AG10803 (cell line): ENCODE measurements at regions not wholly inside any gene's neighbourhood (a gene's known extent, or its start where the extent isn't known, plus 50 kb on each side); places are given as distances from the start of the nearest gene placed in this dataset.

Experiments used
- DNase-seq: peaks from one replicate; pipeline ENCODE4 v3.0.0; 2010; ENCODE audit warnings: low read depth
- H3K4me3 ChIP-seq: 2 replicates; pipeline ENCODE4 v1.5.1; 2011; ENCODE audit warnings: mild to moderate bottlenecking, low read length, control low read depth
- TF ChIP-seq, protein P1 (sequence below): conservative IDR thresholded peaks from 2 replicates; pipeline ENCODE4 v1.5.1; 2011; ENCODE audit warnings: mild to moderate bottlenecking, low read length, control low read depth, inconsistent platforms

DNA sequence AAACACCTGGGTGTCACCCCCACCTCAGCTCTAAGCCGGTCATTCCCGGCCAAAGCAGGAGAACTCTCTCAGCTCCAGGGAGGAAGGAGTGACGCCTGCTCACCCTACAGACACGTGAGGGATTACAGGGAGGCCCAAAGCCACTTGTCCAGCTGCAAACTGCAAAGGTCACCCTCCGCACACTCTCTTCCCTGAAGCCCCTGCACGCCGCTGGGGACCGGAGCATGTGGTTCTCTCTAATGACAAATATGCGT, 108.0 kb upstream of the ID2 start:
- TF ChIP-seq, protein P1, sequence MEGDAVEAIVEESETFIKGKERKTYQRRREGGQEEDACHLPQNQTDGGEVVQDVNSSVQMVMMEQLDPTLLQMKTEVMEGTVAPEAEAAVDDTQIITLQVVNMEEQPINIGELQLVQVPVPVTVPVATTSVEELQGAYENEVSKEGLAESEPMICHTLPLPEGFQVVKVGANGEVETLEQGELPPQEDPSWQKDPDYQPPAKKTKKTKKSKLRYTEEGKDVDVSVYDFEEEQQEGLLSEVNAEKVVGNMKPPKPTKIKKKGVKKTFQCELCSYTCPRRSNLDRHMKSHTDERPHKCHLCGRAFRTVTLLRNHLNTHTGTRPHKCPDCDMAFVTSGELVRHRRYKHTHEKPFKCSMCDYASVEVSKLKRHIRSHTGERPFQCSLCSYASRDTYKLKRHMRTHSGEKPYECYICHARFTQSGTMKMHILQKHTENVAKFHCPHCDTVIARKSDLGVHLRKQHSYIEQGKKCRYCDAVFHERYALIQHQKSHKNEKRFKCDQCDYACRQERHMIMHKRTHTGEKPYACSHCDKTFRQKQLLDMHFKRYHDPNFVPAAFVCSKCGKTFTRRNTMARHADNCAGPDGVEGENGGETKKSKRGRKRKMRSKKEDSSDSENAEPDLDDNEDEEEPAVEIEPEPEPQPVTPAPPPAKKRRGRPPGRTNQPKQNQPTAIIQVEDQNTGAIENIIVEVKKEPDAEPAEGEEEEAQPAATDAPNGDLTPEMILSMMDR: no peak
- no peak for DNase-seq
- H3K4me3 ChIP-seq: no peak overlapping the region

DNA sequence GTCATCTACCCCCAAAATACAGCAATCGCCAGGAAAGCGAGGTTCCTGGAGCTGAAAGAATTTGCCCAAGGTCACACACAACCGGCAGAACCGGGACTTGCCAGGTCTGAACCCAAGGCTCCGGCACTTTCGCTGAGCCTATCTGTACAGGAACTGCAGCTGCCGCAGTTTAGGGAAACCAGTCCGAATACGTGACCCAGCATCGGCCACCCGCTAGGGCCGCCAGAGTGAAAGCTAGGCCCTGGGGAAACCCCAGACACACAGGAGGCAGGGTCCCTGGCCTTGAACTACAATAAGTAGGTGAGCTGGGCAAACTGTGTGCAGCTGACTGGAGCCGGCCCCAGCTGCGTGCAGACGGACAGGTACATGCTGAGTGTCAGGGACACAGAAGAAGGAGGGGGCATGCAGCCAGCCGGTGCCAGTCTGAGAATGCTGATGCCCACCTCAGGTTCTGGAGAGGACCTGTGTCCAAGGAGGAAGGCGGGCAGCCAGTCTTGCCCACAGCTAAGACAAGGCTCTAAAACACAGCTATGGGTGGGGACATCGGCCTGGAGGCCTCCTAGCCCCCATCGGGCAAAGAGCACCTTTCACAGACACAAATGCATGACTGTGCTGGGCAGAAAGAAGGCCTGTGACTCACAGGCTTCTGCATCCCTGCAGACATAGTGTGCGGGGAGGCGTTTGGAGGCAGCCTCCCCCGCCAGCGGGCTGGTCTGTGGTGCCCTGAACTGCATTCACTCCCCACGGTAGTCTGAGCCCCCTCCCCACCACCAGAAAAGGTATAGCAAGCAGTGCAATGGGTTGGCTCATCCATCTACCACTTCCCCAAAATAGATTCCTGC, 107.4 kb upstream of the ID2 start:
- DNase-seq: no peak
- TF ChIP-seq, protein P1: no peak
- H3K4me3 ChIP-seq: no peak overlapping the region

DNA sequence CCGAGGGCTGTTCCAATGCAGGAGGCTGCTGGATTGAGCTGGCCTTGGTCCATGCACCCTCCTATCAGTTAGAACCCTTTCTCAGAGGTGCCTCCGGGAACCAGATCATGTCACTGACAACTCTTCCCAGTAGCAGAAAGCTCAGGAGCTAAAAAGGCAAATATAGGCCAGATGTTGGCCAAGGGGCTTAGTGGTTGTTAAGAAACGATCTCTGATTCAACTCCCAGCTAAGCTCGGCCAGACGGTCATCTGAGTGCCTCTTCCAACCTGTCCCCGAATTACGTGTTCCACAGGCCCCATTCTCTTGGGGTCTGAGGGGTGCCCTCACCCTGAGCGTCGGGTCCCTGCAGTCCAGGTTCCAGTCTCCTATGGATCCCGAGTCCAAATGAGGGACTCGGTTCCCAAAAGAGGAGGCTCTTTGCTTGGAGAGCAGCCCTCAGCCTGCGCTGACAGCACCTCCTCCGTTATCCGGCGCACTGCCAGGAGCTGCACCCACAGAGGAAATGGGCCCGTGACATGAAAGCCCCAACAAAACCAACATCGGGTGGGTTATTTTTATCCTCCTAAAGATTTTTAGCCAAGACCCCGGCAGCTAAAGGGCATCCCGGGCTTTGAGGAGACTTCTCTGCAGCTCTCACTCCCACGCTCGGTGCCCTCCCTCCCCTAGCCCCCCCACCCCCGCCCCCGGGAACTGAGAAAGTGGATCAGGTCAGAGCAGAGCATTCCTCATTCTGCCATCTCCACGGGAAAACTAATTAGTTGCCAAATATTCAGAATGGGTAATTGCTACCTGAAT, 106.6 kb upstream of the ID2 start:
- no peak overlapping the region for H3K4me3 ChIP-seq
- TF ChIP-seq, protein P1: no peak
- DNase-seq: peak; percentile 27

DNA sequence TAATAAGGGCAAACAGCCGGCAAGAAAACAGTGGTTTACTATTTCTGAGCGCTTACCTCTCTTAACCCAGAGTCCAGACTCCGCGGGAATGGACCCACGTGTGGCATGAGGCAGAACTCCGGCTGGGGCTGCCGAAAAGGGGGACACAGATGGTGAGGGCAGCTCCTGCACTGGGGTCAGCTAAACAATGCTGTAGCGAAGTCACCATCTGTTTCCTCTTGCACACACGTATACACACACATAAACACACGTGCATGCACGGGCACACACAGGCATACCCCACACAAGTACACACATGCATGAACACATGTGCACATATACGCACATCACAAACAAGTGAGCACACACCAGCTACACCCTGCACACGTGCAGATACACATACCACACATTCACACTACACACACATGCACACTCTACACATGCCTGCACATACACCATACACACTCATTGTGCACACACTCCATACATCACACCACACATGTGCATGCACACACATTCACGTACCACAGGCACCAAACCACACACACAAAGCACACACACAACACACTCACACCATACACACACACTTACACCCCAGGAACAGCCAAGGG, 105.9 kb upstream of the ID2 start:
- TF ChIP-seq, protein P1: no peak
- no peak for DNase-seq
- H3K4me3 ChIP-seq: no peak overlapping the region

DNA sequence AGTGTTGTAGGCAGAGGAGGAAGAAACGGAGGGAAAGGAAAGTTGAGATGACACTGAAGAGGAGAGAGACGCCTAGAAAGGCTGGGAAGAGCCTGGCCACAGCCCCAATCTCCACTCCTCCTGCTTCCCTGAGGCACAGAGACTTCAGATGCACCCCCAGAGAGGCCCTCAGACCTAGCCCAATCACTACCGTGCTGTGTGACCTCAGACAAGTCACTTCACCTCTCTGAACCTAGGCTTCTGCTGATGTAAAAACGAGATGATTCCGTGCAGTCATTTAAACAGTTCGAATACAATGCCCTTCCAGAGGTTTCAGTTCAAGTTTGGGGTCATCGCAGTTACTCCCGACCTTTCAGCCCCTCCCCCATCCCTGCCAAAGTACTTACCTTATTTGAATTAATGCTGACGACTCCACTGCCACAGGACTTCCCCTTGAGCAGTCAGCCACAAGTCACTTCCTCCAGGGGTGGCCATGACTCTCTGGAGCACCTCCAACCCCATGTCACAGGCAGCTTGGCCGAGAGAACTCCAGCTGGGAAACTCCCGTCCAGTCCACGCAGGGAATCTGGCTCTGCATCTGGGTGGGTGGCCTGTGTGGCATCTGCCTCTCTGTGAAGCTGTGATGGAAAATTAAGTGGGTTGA, 105.2 kb upstream of the ID2 start:
- TF ChIP-seq, protein P1: no peak
- no peak overlapping the region for H3K4me3 ChIP-seq
- no peak for DNase-seq

DNA sequence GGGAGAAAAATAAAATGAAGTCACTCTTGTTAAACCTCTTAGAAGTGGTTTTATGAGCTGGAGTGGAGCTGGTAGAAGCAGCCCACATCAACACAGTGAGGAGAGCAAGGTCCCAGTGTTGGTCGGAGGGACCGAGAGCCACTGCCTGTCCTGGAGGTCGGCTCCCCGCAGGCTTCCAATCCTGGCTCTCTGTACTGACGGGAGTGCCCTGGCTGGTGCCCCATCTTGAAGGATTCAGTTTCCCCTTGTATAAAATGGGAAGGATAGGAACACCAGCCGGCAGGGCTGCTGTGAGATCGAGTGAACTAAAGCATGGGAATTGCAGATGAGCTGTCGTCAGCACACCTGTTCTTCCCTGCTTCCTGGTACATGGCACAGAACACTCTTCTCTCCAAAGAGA, 104.3 kb upstream of the ID2 start:
- TF ChIP-seq, protein P1: no peak
- DNase-seq: no peak
- H3K4me3 ChIP-seq: no peak overlapping the region
